GM12878 (cell line): ENCODE measurements at regions not wholly inside any gene's neighbourhood (a gene's known extent, or its start where the extent isn't known, plus 50 kb on each side); places are given as distances from the start of the nearest gene placed in this dataset.

ENCODE experiments used
- ATAC-seq: fragments of 200-7000 bp; cut with Tn5 transposase; 3 replicates; pipeline ENCODE4 v1.9.1; 2020; ENCODE audit warnings: mild to moderate bottlenecking, moderate library complexity
- BruUV-seq: library from RNA; stranded (reverse); fragments of 400-500 nt; replicated peaks from 2 replicates; lab custom pipeline; 2021; lab: Mats Ljungman, UMichigan
- CTCF ChIA-PET: fragments of 300-600 bp; sonication (Branson Sonifier 250); formaldehyde crosslinking; extraction: SDS; loops from one replicate; lab custom pipeline; 2021; ENCODE audit warnings: inconsistent platforms; lab: Yijun Ruan, JAX
- POLR2A ChIA-PET: fragments of 350-600 bp; formaldehyde crosslinking; extraction: SDS; loops from one replicate; lab custom pipeline; 2021; ENCODE audit warnings: inconsistent platforms; lab: Charles Lee
- RAD21 ChIA-PET: fragments of 300-600 bp; sonication (Branson Sonifier 250); formaldehyde crosslinking; loops from one replicate; lab custom pipeline; 2023; ENCODE audit warnings: antibody characterized with exemption; ENCODE audit not compliant: unreplicated experiment; lab: Charles Lee
- SMC1A ChIA-PET: fragments of 300-600 bp; sonication (Branson Sonifier 250); formaldehyde crosslinking; loops from one replicate; lab custom pipeline; 2023; ENCODE audit not compliant: unreplicated experiment, uncharacterized antibody; lab: Charles Lee
- DNase-seq: peaks from one replicate; pipeline ENCODE4 v3.0.0-alpha.2; 2011; ENCODE audit warnings: low read depth, low spot score
- FAIRE-seq: peaks from 3 replicates; lab custom pipeline; 2011; peaks lifted over from hg19 to GRCh38; lab: Jason Lieb, UNC
- H2AFZ ChIP-seq: 2 replicates; pipeline ENCODE4 v1.6.0; 2011; ENCODE audit warnings: low read depth, low read length, control low read depth; ENCODE audit not compliant: control insufficient read depth
- H3K27ac ChIP-seq: 2 replicates; pipeline ENCODE4 v1.5.1; 2011; ENCODE audit warnings: control low read depth; ENCODE audit not compliant: control insufficient read depth, insufficient read depth
- H3K27me3 ChIP-seq, 2 experiments: replicated peaks in 1 of 2; 2 replicates each; pipeline versions ENCODE4 v1.6.0 to v1.6.1; 2011; ENCODE audit warnings: low read length in 1 of 2; ENCODE audit not compliant: control insufficient read depth in 2 of 2, insufficient read depth in 2 of 2
- H3K36me3 ChIP-seq, 2 experiments: 2 replicates each; pipeline ENCODE4 v1.5.1; 2011; ENCODE audit warnings: low read length in 1 of 2; ENCODE audit not compliant: control insufficient read depth in 2 of 2, insufficient read depth in 2 of 2
- H3K4me1 ChIP-seq: 2 replicates; pipeline ENCODE4 v1.6.1; 2011; ENCODE audit warnings: mild to moderate bottlenecking, low read length, moderate library complexity, mixed read lengths; ENCODE audit not compliant: control insufficient read depth, insufficient read depth
- H3K4me2 ChIP-seq: 2 replicates; pipeline ENCODE4 v1.6.0; 2011; ENCODE audit warnings: control low read depth; ENCODE audit not compliant: control insufficient read depth, insufficient read depth
- H3K4me3 ChIP-seq: fragments of 200-600 bp; sonication (generic); 2 replicates; pipeline ENCODE4 v1.5.1; 2016
- H3K79me2 ChIP-seq: 2 replicates; pipeline ENCODE4 v1.6.0; 2011; ENCODE audit warnings: low read length; ENCODE audit not compliant: control insufficient read depth, insufficient read depth
- H3K9ac ChIP-seq: 2 replicates; pipeline ENCODE4 v1.8.0; 2011; ENCODE audit warnings: low read length, control low read depth, mixed read lengths; ENCODE audit not compliant: control insufficient read depth, insufficient read depth
- H3K9me3 ChIP-seq: replicated peaks from 3 replicates; pipeline ENCODE4 v1.5.1; 2011; ENCODE audit warnings: mild to moderate bottlenecking, low read length; ENCODE audit not compliant: control insufficient read depth, insufficient read depth
- H4K20me1 ChIP-seq: 2 replicates; pipeline ENCODE4 v1.6.0; 2011; ENCODE audit not compliant: control insufficient read depth, insufficient read depth
- ASH2L ChIP-seq: fragments of 300-600, 200-600 bp; sonication (generic); IDR thresholded peaks from 2 replicates; pipeline ENCODE4 v1.6.1; 2017; ENCODE audit warnings: low read depth, mild to moderate bottlenecking, borderline replicate concordance
- BMI1 ChIP-seq: fragments of 450-650 bp; IDR thresholded peaks from 2 replicates; pipeline ENCODE4 v1.6.1; 2016; ENCODE audit warnings: mild to moderate bottlenecking, moderate library complexity, borderline replicate concordance
- CHD2 ChIP-seq: IDR thresholded peaks from 2 replicates; pipeline ENCODE4 v1.6.1; 2011; ENCODE audit warnings: low read depth, low read length, improper control_type of control experiment, borderline replicate concordance
- RELA ChIP-seq: fragments of 450-650 bp; IDR thresholded peaks from 2 replicates; pipeline ENCODE4 v1.8.0; 2014; ENCODE audit warnings: borderline replicate concordance; ENCODE audit not compliant: partially characterized antibody
- ZNF24 ChIP-seq: fragments of 450-650 bp; IDR thresholded peaks from 2 replicates; pipeline ENCODE4 v1.6.1; 2017; ENCODE audit warnings: antibody characterized with exemption, mild to moderate bottlenecking
- WGBS: methylation state at CpG from one replicate; pipeline ENCODE4 v1.1.6; 2016; ENCODE audit warnings: low lambda C conversion rate; ENCODE audit not compliant: insufficient replicate concordance, insufficient coverage; ENCODE audit errors: missing lambda C conversion rate; 5-methylcytosine and 5-hydroxymethylcytosine counted together
- in situ Hi-C: fragments of 300-500 bp; cut with MboI; formaldehyde crosslinking; loops from 9 replicates; pipeline ENCODE4 v1.14.3; 2018; ENCODE audit warnings: mixed read lengths
- intact Hi-C: fragments of 100-400 bp; cut with micrococcal nuclease; formaldehyde crosslinking; loops from one replicate; pipeline ENCODE4 v1.14.2; 2022; ENCODE audit not compliant: unreplicated experiment

DNA sequence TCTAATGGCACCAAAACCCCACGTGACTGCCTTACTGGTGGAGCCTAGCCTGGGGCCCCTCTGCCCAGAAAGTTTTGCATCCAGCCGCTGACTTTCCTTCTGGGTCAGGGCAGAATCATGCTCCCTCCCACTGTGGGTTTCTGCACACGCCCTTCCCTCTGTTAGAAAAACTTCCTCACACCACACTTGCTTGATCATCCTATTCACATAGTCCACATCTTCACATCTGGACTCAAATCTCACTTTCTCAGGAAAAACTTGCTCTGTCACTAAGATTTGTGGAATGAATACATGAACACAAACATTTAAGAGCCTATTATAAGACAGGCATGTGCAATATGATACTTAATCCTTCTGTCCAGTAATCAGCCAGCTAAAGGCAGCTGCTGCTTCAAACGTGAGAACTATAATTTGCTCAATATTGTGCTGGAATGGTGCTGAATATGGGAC, 274.7 kb downstream of the RND3 start:
- no peak overlapping the region for H2AFZ ChIP-seq
- POLR2A ChIA-PET: no interaction called here
- H3K36me3 ChIP-seq: no peaks in the 10 kb centered on the region
- H4K20me1 ChIP-seq: no peaks in the 10 kb centered on the region
- 17% methylated on average over 4 of the region's 4 CpGs for WGBS
- H3K4me3 ChIP-seq: no peak overlapping the region
- H3K27ac ChIP-seq: no peak overlapping the region
- no peaks in the 10 kb centered on the region for H3K79me2 ChIP-seq
- no peak for TF ChIP-seq BMI1
- TF ChIP-seq RELA: no peak
- TF ChIP-seq ASH2L: no peak
- TF ChIP-seq CHD2: no peak
- no peak overlapping the region for H3K4me2 ChIP-seq
- ATAC-seq (no peak), DNase-seq (no peak), FAIRE-seq (no peak)
- CTCF ChIA-PET: interaction anchor here (0.9 kb wide), 1 partner anchor 13 kb away, joined by 3 read pairs; no protein-coding TSS in a partner anchor
- H3K9me3 ChIP-seq: no peaks in the 10 kb centered on the region
- no TSS peak for BruUV-seq
- H3K9ac ChIP-seq: no peak overlapping the region
- no peaks in the 10 kb centered on the region for H3K27me3 ChIP-seq
- intact Hi-C loops (no loop called here), in situ Hi-C loops (no loop called here)
- H3K4me1 ChIP-seq: no peaks in the 10 kb centered on the region
- SMC1A ChIA-PET: no interaction called here
- RAD21 ChIA-PET: no interaction called here

- H3K4me1 ChIP-seq: no peaks in the 10 kb centered on the region
- H3K9ac ChIP-seq: no peak overlapping the region
- no peak overlapping the region for H3K27ac ChIP-seq
- no peaks in the 10 kb centered on the region for H4K20me1 ChIP-seq
- intact Hi-C loops: no loop called here
- H3K27me3 ChIP-seq: no peaks in the 10 kb centered on the region
- H3K79me2 ChIP-seq: no peaks in the 10 kb centered on the region
- H3K4me3 ChIP-seq: no peak overlapping the region
- no peaks in the 10 kb centered on the region for H3K9me3 ChIP-seq
- no peaks in the 10 kb centered on the region for H3K36me3 ChIP-seq
- H2AFZ ChIP-seq: no peak overlapping the region
- in situ Hi-C loops: no loop called here
- DNase-seq (no peak), ATAC-seq (no peak), FAIRE-seq (no peak)
- ChIA-PET CTCF (no interaction called here), SMC1A (no interaction called here), POLR2A (no interaction called here), RAD21 (no interaction called here)
- no TSS peak for BruUV-seq
- no peak for TF ChIP-seq ZNF24
- no peak overlapping the region for H3K4me2 ChIP-seq
Measured at GRCh38 chr2:150211164-150211631, 276.3 kb downstream of the RND3 start.
